Left ventricle myocardium superior (tissue), 1 donor: ENCODE measurements at regions not wholly inside any gene's neighbourhood (a gene's known extent, or its start where the extent isn't known, plus 50 kb on each side); places are given as distances from the start of the nearest gene placed in this dataset.

Source experiments
- ATAC-seq: fragments of 200-7000 bp; cut with Tn5 transposase; one replicate; pipeline ENCODE4 v1.9.1; 2020; ENCODE audit warnings: mild to moderate bottlenecking, moderate library complexity
- DNase-seq: peaks from one replicate; pipeline ENCODE4 v3.0.0-alpha.2; 2020
- intact Hi-C: fragments of 100-400 bp; cut with micrococcal nuclease; formaldehyde crosslinking; loops from one replicate; pipeline ENCODE4 v1.11.0; 2022
- donor health status: DM: no; HTN: yes; CAD: no; lungs with severe emphysema.

- intact Hi-C loops: no loop called here
- no peak for DNase-seq
- ATAC-seq: no peak
These were observed 566.6 kb upstream of the DSEL start for GRCh38 chr18:68083131-68083530.

- intact Hi-C loops: no loop called here
- DNase-seq (no peak), ATAC-seq (no peak)
These were observed 556.2 kb upstream of the DSEL start for GRCh38 chr18:68072744-68073143.

- intact Hi-C loops: no loop called here
- DNase-seq (no peak), ATAC-seq (no peak)
These were observed 544.4 kb upstream of the DSEL start for GRCh38 chr18:68060871-68061270.

- intact Hi-C loops: no loop called here
- DNase-seq: no peak
- ATAC-seq: no peak
These were observed 540.4 kb upstream of the DSEL start for GRCh38 chr18:68056936-68057335.

GRCh38 chr18:68054669-68055068 lies 538.1 kb upstream of the DSEL start:
- intact Hi-C loops: no loop called here
- DNase-seq (no peak), ATAC-seq (no peak)

- intact Hi-C loops: no loop called here
- ATAC-seq: no peak
- DNase-seq: no peak
These were observed 536.8 kb upstream of the DSEL start for GRCh38 chr18:68053290-68053689.

GRCh38 chr18:68041327-68041726 lies 524.8 kb upstream of the DSEL start:
- DNase-seq (no peak), ATAC-seq (no peak)
- intact Hi-C loops: no loop called here

- DNase-seq (no peak), ATAC-seq (no peak)
- intact Hi-C loops: no loop called here
These were observed 523.7 kb upstream of the DSEL start for GRCh38 chr18:68040198-68040597.

- DNase-seq (no peak), ATAC-seq (peak; percentile 67)
- intact Hi-C loops: no loop called here
These were observed 519.4 kb upstream of the DSEL start for GRCh38 chr18:68035774-68036522.

- DNase-seq: no peak
- intact Hi-C loops: no loop called here
- ATAC-seq: peak; percentile 54
These were observed 517.8 kb upstream of the DSEL start for GRCh38 chr18:68034296-68034695.

- intact Hi-C loops: no loop called here
- ATAC-seq (no peak), DNase-seq (no peak)
These were observed 516.9 kb upstream of the DSEL start for GRCh38 chr18:68033466-68033865.

- ATAC-seq (peak; percentile 70), DNase-seq (no peak)
- intact Hi-C loops: no loop called here
These were observed 508.2 kb upstream of the DSEL start for GRCh38 chr18:68024716-68025115.

GRCh38 chr18:68017385-68017784 lies 500.9 kb upstream of the DSEL start:
- ATAC-seq: no peak
- DNase-seq: no peak
- intact Hi-C loops: no loop called here

GRCh38 chr18:67997496-67997895 lies 481.0 kb upstream of the DSEL start:
- no peak for DNase-seq
- no peak for ATAC-seq
- intact Hi-C loops: no loop called here

GRCh38 chr18:67995769-67996168 lies 479.2 kb upstream of the DSEL start:
- intact Hi-C loops: no loop called here
- ATAC-seq (no peak), DNase-seq (no peak)

GRCh38 chr18:67980241-67980640 lies 463.7 kb upstream of the DSEL start:
- ATAC-seq: no peak
- no peak for DNase-seq
- intact Hi-C loops: no loop called here

GRCh38 chr18:67977067-67977616 lies 460.6 kb upstream of the DSEL start:
- intact Hi-C loops: no loop called here
- ATAC-seq: no peak

GRCh38 chr18:67973916-67974315 lies 457.4 kb upstream of the DSEL start:
- intact Hi-C loops: no loop called here
- no peak for DNase-seq
- no peak for ATAC-seq

More at GRCh38 chr18:67977067-67977616, 460.6 kb upstream of the DSEL start:
- no peak for DNase-seq

- ATAC-seq: no peak
- intact Hi-C loops: no loop called here
- no peak for DNase-seq
These were observed 452.9 kb upstream of the DSEL start for GRCh38 chr18:67969458-67969857.

GRCh38 chr18:67966224-67966623 lies 449.7 kb upstream of the DSEL start:
- ATAC-seq (no peak), DNase-seq (no peak)
- intact Hi-C loops: no loop called here

- ATAC-seq (no peak), DNase-seq (no peak)
- intact Hi-C loops: no loop called here
These were observed 447.9 kb upstream of the DSEL start for GRCh38 chr18:67964462-67964861.
